ENCODE measurements at regions not wholly inside any gene's neighbourhood (a gene's known extent, or its start where the extent isn't known, plus 50 kb on each side); places are given as distances from the start of the nearest gene placed in this dataset.

DNA sequence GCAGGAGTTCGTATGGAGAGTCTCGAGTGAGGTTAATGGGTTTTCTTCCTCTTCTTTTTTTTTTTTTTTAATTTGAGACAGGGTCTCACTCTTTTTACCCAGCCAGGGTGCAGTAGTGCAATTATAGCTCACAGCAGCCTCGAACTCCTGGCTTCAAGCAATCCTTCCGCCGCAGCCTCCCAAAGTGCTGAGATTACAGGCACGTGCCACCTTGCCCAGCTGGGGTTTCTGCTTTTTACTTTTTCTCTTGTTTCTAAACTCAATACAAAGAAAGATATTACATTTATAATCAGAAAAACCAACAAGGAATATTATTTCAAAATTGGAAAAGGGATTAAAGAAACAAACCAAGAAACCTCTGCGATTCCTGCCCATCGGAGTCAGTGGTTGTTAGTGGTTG is 175.9 kb downstream of the SEC14L1 start:
- TF ChIP-seq, protein P1, sequence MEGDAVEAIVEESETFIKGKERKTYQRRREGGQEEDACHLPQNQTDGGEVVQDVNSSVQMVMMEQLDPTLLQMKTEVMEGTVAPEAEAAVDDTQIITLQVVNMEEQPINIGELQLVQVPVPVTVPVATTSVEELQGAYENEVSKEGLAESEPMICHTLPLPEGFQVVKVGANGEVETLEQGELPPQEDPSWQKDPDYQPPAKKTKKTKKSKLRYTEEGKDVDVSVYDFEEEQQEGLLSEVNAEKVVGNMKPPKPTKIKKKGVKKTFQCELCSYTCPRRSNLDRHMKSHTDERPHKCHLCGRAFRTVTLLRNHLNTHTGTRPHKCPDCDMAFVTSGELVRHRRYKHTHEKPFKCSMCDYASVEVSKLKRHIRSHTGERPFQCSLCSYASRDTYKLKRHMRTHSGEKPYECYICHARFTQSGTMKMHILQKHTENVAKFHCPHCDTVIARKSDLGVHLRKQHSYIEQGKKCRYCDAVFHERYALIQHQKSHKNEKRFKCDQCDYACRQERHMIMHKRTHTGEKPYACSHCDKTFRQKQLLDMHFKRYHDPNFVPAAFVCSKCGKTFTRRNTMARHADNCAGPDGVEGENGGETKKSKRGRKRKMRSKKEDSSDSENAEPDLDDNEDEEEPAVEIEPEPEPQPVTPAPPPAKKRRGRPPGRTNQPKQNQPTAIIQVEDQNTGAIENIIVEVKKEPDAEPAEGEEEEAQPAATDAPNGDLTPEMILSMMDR (IDR thresholded peaks at IDR 0.05; ENCODE audit: control extremely low read depth, extremely low read depth, low read depth, missing control alignments), result no peak
- CTCF ChIA-PET, result no interaction called here
- POLR2A ChIA-PET, result no interaction called here
- no peak for DNase-seq (ENCODE audit: extremely low spot score)

GRCh38 chr17:77317091-77317750 is 176.5 kb downstream of the SEC14L1 start:
- CTCF ChIA-PET, result no interaction called here
- no peak for DNase-seq (ENCODE audit: extremely low spot score)
- TF ChIP-seq, protein P1 (IDR thresholded peaks at IDR 0.05; ENCODE audit: control extremely low read depth, extremely low read depth, low read depth, missing control alignments), result no peak
- POLR2A ChIA-PET, result no interaction called here

- CTCF ChIA-PET, result no interaction called here
- no peak for DNase-seq (ENCODE audit: extremely low spot score)
- POLR2A ChIA-PET, result no interaction called here
- TF ChIP-seq, protein P1 (IDR thresholded peaks at IDR 0.05; ENCODE audit: control extremely low read depth, extremely low read depth, low read depth, missing control alignments), result no peak
These were observed 177.3 kb downstream of the SEC14L1 start for GRCh38 chr17:77318021-77318420.

DNA sequence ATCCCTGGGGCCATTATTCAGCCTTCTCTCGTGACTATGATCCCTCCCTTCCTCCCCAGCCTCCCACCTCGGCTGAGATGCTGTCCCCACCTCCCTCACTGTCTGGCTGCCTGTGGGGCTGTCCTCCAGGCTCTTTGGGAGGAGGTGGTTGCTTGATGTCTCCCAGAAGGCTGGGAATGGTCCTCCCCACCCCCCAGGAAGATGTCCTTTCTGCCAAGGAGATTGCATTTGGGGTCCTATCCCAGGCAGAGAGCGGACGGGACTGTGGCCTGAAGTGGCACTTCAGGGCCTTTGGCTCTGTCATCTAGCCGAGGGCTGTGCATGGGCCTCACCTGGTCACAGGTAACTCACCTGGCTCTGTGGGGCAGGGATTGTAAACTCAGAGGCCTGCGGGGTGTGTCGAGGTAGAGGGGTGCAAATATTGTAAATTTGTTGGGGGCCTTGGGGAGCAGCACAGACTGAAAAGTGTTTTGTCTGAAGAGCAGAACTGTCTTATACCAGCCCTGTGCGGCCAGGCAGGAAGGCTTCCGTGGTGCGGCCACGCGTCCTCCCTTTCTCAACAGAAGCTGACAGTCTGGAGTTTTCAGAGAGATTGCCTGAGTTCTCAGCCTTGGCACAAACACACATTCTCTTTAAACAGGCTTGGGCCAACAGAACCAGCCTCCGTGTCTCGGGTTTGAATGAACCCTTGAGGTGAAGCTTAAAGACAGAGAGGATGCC is 177.9 kb downstream of the SEC14L1 start:
- TF ChIP-seq, protein P1 (IDR thresholded peaks at IDR 0.05; ENCODE audit: control extremely low read depth, extremely low read depth, low read depth, missing control alignments), result no peak
- CTCF ChIA-PET, result no interaction called here
- POLR2A ChIA-PET, result no interaction called here
- no peak for DNase-seq (ENCODE audit: extremely low spot score)

- POLR2A ChIA-PET, result no interaction called here
- CTCF ChIA-PET, result interaction anchor here (1.5 kb wide), 1 partner anchor 12 kb away, joined by 5 read pairs; no protein-coding TSS in a partner anchor
- TF ChIP-seq, protein P1 (IDR thresholded peaks at IDR 0.05; ENCODE audit: control extremely low read depth, extremely low read depth, low read depth, missing control alignments), result no peak
- peak; percentile 83 for DNase-seq (ENCODE audit: extremely low spot score)
These were observed 178.7 kb downstream of the SEC14L1 start for GRCh38 chr17:77319211-77320043.

DNA sequence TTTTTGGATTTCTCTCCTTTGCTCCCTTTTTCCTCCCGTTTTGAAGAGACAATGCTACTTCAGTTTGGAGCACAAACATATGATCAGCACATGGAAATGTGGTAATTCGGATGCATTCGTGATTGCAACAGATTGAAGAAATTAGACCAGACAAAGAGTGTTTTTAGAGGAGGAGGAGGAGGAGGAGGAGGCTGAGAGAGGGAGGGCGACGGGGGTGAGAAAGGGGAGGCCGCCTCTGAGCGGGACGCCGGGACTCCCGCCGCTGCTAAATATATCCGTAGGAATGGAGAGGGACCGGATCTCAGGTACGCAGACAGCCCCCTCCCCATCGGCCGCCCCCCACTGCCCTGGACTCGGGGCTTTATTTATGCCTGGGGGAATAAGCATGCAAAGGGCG is 179.3 kb downstream of the SEC14L1 start:
- TF ChIP-seq, protein P1 (IDR thresholded peaks at IDR 0.05; ENCODE audit: control extremely low read depth, extremely low read depth, low read depth, missing control alignments), result no peak
- CTCF ChIA-PET, result interaction anchor here (1.5 kb wide), 1 partner anchor 11 kb away, joined by 5 read pairs; no protein-coding TSS in a partner anchor
- POLR2A ChIA-PET, result no interaction called here
- DNase-seq (ENCODE audit: extremely low spot score), result no peak
